ENCODE measurements at regions not wholly inside any gene's neighbourhood (a gene's known extent, or its start where the extent isn't known, plus 50 kb on each side); places are given as distances from the start of the nearest gene placed in this dataset.

DNA sequence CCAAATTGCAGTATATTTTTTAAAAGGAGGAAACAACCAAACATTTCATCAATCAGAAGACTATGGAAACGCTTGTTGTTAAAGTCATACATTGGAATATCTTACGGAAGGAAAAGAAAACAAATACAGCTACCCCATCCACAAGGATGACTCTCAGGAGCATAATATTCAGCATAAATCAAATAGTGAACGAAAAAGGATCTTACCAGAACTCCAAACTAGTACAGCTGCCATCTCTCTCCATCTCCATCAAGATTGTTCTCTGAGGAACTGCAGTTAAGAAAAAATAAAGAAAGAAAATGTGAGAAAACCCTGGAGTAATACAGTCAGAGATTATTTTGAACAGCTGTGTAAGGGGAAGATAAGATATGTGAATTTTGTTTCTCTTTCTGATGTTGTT is 299.8 kb upstream of the CNTN5 start:
- TF ChIP-seq, protein P1, sequence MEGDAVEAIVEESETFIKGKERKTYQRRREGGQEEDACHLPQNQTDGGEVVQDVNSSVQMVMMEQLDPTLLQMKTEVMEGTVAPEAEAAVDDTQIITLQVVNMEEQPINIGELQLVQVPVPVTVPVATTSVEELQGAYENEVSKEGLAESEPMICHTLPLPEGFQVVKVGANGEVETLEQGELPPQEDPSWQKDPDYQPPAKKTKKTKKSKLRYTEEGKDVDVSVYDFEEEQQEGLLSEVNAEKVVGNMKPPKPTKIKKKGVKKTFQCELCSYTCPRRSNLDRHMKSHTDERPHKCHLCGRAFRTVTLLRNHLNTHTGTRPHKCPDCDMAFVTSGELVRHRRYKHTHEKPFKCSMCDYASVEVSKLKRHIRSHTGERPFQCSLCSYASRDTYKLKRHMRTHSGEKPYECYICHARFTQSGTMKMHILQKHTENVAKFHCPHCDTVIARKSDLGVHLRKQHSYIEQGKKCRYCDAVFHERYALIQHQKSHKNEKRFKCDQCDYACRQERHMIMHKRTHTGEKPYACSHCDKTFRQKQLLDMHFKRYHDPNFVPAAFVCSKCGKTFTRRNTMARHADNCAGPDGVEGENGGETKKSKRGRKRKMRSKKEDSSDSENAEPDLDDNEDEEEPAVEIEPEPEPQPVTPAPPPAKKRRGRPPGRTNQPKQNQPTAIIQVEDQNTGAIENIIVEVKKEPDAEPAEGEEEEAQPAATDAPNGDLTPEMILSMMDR (optimal IDR thresholded peaks at IDR 0.05 in 1 of 3, IDR thresholded peaks at IDR 0.05 in 1 of 3, conservative IDR thresholded peaks at IDR 0.05 in 1 of 3; ENCODE audit: extremely low read depth in 1 of 3, insufficient read depth in 2 of 3, low read length in 3 of 3) = no peak
- TF ChIP-seq EZH2 (IDR thresholded peaks at IDR 0.05; ENCODE audit: low read length) = no peak
- Histone ChIP-seq H3K36me3 (ENCODE audit: control insufficient read depth in 2 of 2, extremely low read depth in 1 of 2, insufficient read depth in 2 of 2, low read length in 2 of 2) (no peaks in the 10 kb centered on the region), H3K4me3 (ENCODE audit: control insufficient read depth in 2 of 3, extremely low read depth in 1 of 3, insufficient read depth in 2 of 3, low read depth in 1 of 3, low read length in 3 of 3) (no peak overlapping the region), H3K9me3 (ENCODE audit: control insufficient read depth, low read depth, low read length) (no peaks in the 10 kb centered on the region), H3K4me1 (ENCODE audit: control insufficient read depth, extremely low read depth, insufficient read depth, low read length) (no peaks in the 10 kb centered on the region), H3K9ac (ENCODE audit: control insufficient read depth, extremely low read depth, insufficient read depth, low read length) (no peak overlapping the region), H3K4me2 (ENCODE audit: control insufficient read depth, extremely low read depth, insufficient read depth, low read depth, low read length) (no peak overlapping the region), H3K9me1 (ENCODE audit: control insufficient read depth, extremely low read depth, insufficient read depth, low read length) (no peaks in the 10 kb centered on the region), H4K20me1 (ENCODE audit: control insufficient read depth, extremely low read depth, insufficient read depth, low read length) (no peaks in the 10 kb centered on the region), H3K27ac (ENCODE audit: control insufficient read depth, insufficient read depth, low read length) (no peak overlapping the region), H2AFZ (ENCODE audit: control insufficient read depth, low read length) (no peak overlapping the region), H3K27me3 (ENCODE audit: control insufficient read depth, extremely low read depth, insufficient read depth, low read length) (no peaks in the 10 kb centered on the region), H3K79me2 (ENCODE audit: control insufficient read depth, insufficient read depth, low read length) (no peaks in the 10 kb centered on the region)
- dilution Hi-C loops (cut with MboI; ENCODE audit: extremely low pct_ligation_motif_present, low sequenced_read_pairs) = no loop called here
- DNase-seq (ENCODE audit: low read depth, low spot score) (no peak), FAIRE-seq (no peak)

DNA sequence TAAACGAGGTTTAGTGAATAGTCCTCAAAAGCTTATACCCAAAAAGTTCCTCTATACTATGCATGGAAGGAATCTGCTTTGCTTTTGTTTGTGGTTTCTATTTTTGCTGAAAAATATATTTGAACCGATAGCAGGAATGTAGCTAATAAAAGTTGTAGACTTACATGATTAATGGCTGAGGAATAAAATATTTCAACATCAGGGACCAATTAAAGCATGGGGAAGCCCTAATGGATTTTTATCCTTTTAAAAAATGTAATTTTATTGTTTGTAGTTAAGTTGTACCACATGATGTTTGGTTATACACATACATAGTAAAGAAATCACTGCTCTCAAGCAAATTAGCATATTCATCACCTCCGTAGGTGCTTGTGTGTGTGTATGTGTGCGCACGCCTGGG is 295.3 kb upstream of the CNTN5 start:
- H3K9me3 ChIP-seq (ENCODE audit: control insufficient read depth, low read depth, low read length) = no peaks in the 10 kb centered on the region

More for the DNA sequence above, 295.3 kb upstream of the CNTN5 start:
- H2AFZ ChIP-seq (ENCODE audit: control insufficient read depth, low read length) = no peak overlapping the region
- H3K9me1 ChIP-seq (ENCODE audit: control insufficient read depth, extremely low read depth, insufficient read depth, low read length) = no peaks in the 10 kb centered on the region
- DNase-seq (ENCODE audit: low read depth, low spot score) (no peak), FAIRE-seq (no peak)
- no peaks in the 10 kb centered on the region for H3K79me2 ChIP-seq (ENCODE audit: control insufficient read depth, insufficient read depth, low read length)
- H3K4me3 ChIP-seq (ENCODE audit: control insufficient read depth in 2 of 3, extremely low read depth in 1 of 3, insufficient read depth in 2 of 3, low read depth in 1 of 3, low read length in 3 of 3) = no peak overlapping the region
- H3K27me3 ChIP-seq (ENCODE audit: control insufficient read depth, extremely low read depth, insufficient read depth, low read length) = no peaks in the 10 kb centered on the region
- dilution Hi-C loops (cut with MboI; ENCODE audit: extremely low pct_ligation_motif_present, low sequenced_read_pairs) = no loop called here
- H3K9ac ChIP-seq (ENCODE audit: control insufficient read depth, extremely low read depth, insufficient read depth, low read length) = no peak overlapping the region
- TF ChIP-seq, protein P1 (optimal IDR thresholded peaks at IDR 0.05 in 1 of 3, IDR thresholded peaks at IDR 0.05 in 1 of 3, conservative IDR thresholded peaks at IDR 0.05 in 1 of 3; ENCODE audit: extremely low read depth in 1 of 3, insufficient read depth in 2 of 3, low read length in 3 of 3) = no peak
- no peak for TF ChIP-seq EZH2 (IDR thresholded peaks at IDR 0.05; ENCODE audit: low read length)
- H3K4me2 ChIP-seq (ENCODE audit: control insufficient read depth, extremely low read depth, insufficient read depth, low read depth, low read length) = no peak overlapping the region
- no peaks in the 10 kb centered on the region for H3K4me1 ChIP-seq (ENCODE audit: control insufficient read depth, extremely low read depth, insufficient read depth, low read length)
- H3K36me3 ChIP-seq (ENCODE audit: control insufficient read depth in 2 of 2, extremely low read depth in 1 of 2, insufficient read depth in 2 of 2, low read length in 2 of 2) = no peaks in the 10 kb centered on the region
- no peaks in the 10 kb centered on the region for H4K20me1 ChIP-seq (ENCODE audit: control insufficient read depth, extremely low read depth, insufficient read depth, low read length)
- no peak overlapping the region for H3K27ac ChIP-seq (ENCODE audit: control insufficient read depth, insufficient read depth, low read length)
